PC-3 (cell line): ENCODE measurements at regions not wholly inside any gene's neighbourhood (a gene's known extent, or its start where the extent isn't known, plus 50 kb on each side); places are given as distances from the start of the nearest gene placed in this dataset.

Experiments used
- ATAC-seq: fragments of 200-7000 bp; cut with Tn5 transposase; 2 replicates; pipeline ENCODE4 v1.9.1; 2020; ENCODE audit warnings: mild to moderate bottlenecking, moderate library complexity
- BruUV-seq: library from RNA; stranded (reverse); fragments of 400-500 nt; replicated peaks from 2 replicates; lab custom pipeline; 2021; lab: Mats Ljungman, UMichigan
- CTCF ChIA-PET: fragments of 300-600 bp; sonication (Branson Sonifier 250); formaldehyde crosslinking; loops from one replicate; lab custom pipeline; 2022; ENCODE audit warnings: antibody characterized with exemption; lab: Charles Lee
- POLR2A ChIA-PET: fragments of 300-600 bp; sonication (Branson Sonifier 250); formaldehyde crosslinking; loops from one replicate; lab custom pipeline; 2022; ENCODE audit warnings: antibody characterized with exemption; ENCODE audit not compliant: unreplicated experiment; lab: Charles Lee
- DNase-seq: peaks from one replicate; pipeline ENCODE4 v3.0.0-alpha.2; 2015
- H2AFZ ChIP-seq: fragments of 300-600 bp; sonication (generic); 2 replicates; pipeline ENCODE4 v1.6.0; 2016; ENCODE audit warnings: antibody characterized with exemption, low read length
- H3F3A ChIP-seq: fragments of 300-600 bp; sonication (generic); one replicate; pipeline ENCODE4 v1.6.0; 2017; ENCODE audit warnings: antibody characterized with exemption, low read length, control low read depth, mild to moderate bottlenecking; ENCODE audit not compliant: unreplicated experiment
- H3K27ac ChIP-seq: fragments of 300-600 bp; sonication (generic); 2 replicates; pipeline ENCODE4 v1.5.1; 2016; ENCODE audit warnings: mild to moderate bottlenecking, low read length
- H3K27me3 ChIP-seq: fragments of 300-600 bp; sonication (generic); 2 replicates; pipeline ENCODE4 v1.6.1; 2016; ENCODE audit warnings: low read length, mixed read lengths
- H3K36me3 ChIP-seq: fragments of 300-600 bp; sonication (generic); 2 replicates; pipeline ENCODE4 v1.6.1; 2016; ENCODE audit warnings: low read depth, mixed run types, low read length, mixed read lengths
- H3K4me1 ChIP-seq: fragments of 300-600 bp; sonication (generic); 2 replicates; pipeline ENCODE4 v1.5.1; 2016; ENCODE audit warnings: low read length; ENCODE audit not compliant: insufficient read depth
- H3K4me2 ChIP-seq: fragments of 300-600 bp; sonication (generic); 2 replicates; pipeline ENCODE4 v1.6.0; 2016; ENCODE audit warnings: low read length
- H3K4me3 ChIP-seq: fragments of 300-600 bp; sonication (generic); 2 replicates; pipeline ENCODE4 v1.5.1; 2016; ENCODE audit warnings: mild to moderate bottlenecking, low read length, mixed read lengths
- H3K79me2 ChIP-seq: fragments of 300-600 bp; sonication (generic); 2 replicates; pipeline ENCODE4 v1.6.1; 2017; ENCODE audit warnings: low read length, mixed read lengths
- H3K9ac ChIP-seq: fragments of 300-600 bp; sonication (generic); 2 replicates; pipeline ENCODE4 v1.6.0; 2016; ENCODE audit warnings: mild to moderate bottlenecking, low read length
- H3K9me2 ChIP-seq: fragments of 300-600 bp; sonication (generic); replicated peaks from 2 replicates; pipeline ENCODE4 v1.6.1; 2016; ENCODE audit warnings: mixed run types, low read length, mixed read lengths
- H3K9me3 ChIP-seq: fragments of 300-600 bp; sonication (generic); 2 replicates; pipeline ENCODE4 v1.6.1; 2016; ENCODE audit warnings: low read length, mixed read lengths
- H4K20me1 ChIP-seq: fragments of 300-600 bp; sonication (generic); 2 replicates; pipeline ENCODE4 v1.6.1; 2016; ENCODE audit warnings: low read length, mixed read lengths
- EZH2 ChIP-seq: fragments of 300-600 bp; sonication (generic); IDR thresholded peaks from one replicate; pipeline ENCODE4 v1.6.1; 2017; ENCODE audit warnings: antibody characterized with exemption, mild to moderate bottlenecking, low read length; ENCODE audit not compliant: unreplicated experiment
- EZH2phosphoT487 ChIP-seq: fragments of 300-600 bp; sonication (generic); IDR thresholded peaks from 2 replicates; pipeline ENCODE4 v1.6.1; 2018; ENCODE audit warnings: mild to moderate bottlenecking, antibody characterized with exemption, low read length, borderline replicate concordance
- intact Hi-C: fragments of 100-400 bp; cut with micrococcal nuclease; formaldehyde crosslinking; loops from 2 replicates; pipeline ENCODE4 v1.9.0; 2023
- TF ChIP-seq, protein P1 (sequence below): fragments of 300-600 bp; sonication (generic); conservative IDR thresholded peaks from 2 replicates; pipeline ENCODE4 v1.5.1; 2017; ENCODE audit warnings: antibody characterized with exemption, low read depth, mild to moderate bottlenecking, low read length

DNA sequence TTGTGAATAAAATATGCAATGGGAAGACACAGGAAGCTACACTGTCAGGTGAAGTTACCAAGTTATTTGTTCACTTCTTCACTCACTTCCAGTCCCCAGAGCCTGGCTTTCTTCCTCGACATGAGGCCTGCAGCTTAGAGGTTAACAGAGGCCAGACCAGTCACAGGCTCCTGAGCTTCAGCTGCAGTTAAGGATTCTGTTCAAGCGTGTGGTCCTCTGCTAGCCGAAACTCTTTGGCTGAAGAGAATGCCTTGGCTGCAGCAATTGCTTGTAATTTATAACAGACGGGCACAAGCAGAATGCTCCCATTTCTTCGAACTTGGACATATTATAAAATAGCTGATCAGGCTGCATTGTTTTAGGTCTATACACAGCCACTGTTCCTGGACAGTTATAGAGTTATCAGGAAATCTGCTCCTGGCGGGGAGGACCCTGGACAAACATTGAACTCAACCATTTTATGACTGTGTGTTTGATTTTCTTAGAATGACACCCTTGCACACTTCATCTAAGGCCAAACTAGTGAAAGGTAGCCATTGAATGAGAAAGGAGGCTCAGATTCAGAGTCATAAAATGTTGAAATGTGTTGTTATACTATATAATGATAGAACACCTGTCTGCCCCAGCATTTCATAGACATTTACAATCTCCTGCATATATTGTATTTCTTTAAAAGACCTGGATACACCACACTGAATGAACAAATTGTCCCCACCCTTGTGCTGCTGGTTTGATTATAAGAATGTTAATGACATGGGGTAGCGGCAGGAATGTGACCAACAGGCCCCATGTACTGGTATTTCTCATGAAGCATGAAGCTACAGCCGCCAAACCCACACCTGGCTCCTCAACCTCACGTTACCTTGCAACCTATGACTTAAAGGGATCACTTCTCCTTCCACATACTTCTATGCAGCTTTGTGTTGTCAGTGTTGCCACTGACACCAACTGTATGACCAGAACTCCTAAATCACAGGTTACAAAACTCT, 153.6 kb downstream of the TDRD15 start:
- Histone ChIP-seq H2AFZ (no peak overlapping the region), H3K79me2 (no peaks in the 10 kb centered on the region), H4K20me1 (no peaks in the 10 kb centered on the region), H3K9ac (no peak overlapping the region), H3K4me1 (no peaks in the 10 kb centered on the region), H3K4me3 (no peak overlapping the region), H3K9me3 (no peaks in the 10 kb centered on the region), H3K36me3 (no peaks in the 10 kb centered on the region), H3K27ac (no peak overlapping the region), H3K27me3 (peaks cover 15% of the 10 kb centered on the region; the same call in 1 of the 2 replicates), H3F3A (no peaks in the 10 kb centered on the region), H3K9me2 (no peaks in the 10 kb centered on the region), H3K4me2 (no peak overlapping the region)
- CTCF ChIA-PET: no interaction called here
- POLR2A ChIA-PET: no interaction called here
- DNase-seq (no peak), ATAC-seq (no peak)
- no TSS peak for BruUV-seq
- TF ChIP-seq EZH2 (no peak), EZH2phosphoT487 (no peak)
- TF ChIP-seq, protein P1, sequence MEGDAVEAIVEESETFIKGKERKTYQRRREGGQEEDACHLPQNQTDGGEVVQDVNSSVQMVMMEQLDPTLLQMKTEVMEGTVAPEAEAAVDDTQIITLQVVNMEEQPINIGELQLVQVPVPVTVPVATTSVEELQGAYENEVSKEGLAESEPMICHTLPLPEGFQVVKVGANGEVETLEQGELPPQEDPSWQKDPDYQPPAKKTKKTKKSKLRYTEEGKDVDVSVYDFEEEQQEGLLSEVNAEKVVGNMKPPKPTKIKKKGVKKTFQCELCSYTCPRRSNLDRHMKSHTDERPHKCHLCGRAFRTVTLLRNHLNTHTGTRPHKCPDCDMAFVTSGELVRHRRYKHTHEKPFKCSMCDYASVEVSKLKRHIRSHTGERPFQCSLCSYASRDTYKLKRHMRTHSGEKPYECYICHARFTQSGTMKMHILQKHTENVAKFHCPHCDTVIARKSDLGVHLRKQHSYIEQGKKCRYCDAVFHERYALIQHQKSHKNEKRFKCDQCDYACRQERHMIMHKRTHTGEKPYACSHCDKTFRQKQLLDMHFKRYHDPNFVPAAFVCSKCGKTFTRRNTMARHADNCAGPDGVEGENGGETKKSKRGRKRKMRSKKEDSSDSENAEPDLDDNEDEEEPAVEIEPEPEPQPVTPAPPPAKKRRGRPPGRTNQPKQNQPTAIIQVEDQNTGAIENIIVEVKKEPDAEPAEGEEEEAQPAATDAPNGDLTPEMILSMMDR: no peak
- intact Hi-C loops: no loop called here

DNA sequence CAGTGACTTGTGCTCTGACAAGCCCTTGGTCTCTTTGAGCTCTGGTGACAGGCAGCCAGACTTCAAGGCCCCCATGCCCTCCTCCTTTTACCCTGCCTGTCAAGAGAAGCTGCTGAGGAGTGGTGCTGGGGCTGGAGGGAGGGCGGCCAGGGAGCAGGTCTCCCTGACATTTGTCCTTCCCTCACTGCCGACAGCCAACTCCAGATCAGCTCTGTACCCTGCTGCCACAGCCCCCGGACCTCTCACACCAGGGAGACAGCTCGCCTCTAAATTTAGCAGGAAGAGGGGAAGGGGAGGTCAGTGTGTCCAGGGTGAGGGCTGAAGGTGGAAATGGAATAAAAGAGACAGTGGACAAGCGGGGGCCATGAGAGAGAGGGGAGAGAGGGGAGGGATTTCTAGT, 155.8 kb downstream of the TDRD15 start:
- DNase-seq (no peak), ATAC-seq (no peak)
- Histone ChIP-seq H4K20me1 (no peaks in the 10 kb centered on the region), H3F3A (no peaks in the 10 kb centered on the region), H3K27me3 (peaks cover 15% of the 10 kb centered on the region; the same call in 1 of the 2 replicates), H3K27ac (no peak overlapping the region), H3K9me3 (no peaks in the 10 kb centered on the region), H3K4me2 (no peak overlapping the region), H3K4me1 (no peaks in the 10 kb centered on the region), H3K9me2 (no peaks in the 10 kb centered on the region), H3K36me3 (no peaks in the 10 kb centered on the region), H3K4me3 (no peak overlapping the region), H3K9ac (no peak overlapping the region), H2AFZ (no peak overlapping the region), H3K79me2 (no peaks in the 10 kb centered on the region)
- BruUV-seq: no TSS peak
- intact Hi-C loops: no loop called here
- ChIA-PET CTCF (no interaction called here), POLR2A (no interaction called here)
- TF ChIP-seq, protein P1: no peak
- TF ChIP-seq EZH2 (no peak), EZH2phosphoT487 (no peak)

DNA sequence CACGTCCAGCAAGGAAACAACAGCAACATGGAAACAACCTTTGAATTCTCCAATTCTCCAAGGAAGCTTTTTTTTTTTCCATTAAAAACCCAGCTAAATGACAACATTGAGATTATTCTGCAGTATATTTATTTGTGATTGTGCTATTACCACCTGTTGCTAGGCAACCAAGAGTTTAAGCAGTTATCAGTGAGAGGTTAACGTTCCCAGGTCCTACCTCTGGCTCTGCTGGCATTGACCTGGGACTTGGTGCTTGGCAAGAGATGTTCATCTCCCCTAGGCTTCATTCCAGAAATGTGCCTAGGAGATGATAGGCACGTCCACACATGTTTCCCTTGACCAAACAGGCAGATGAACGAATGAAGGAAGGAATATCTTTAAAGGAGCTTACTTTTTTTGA, 157.0 kb downstream of the TDRD15 start:
- no peak for DNase-seq
- H3K27me3 ChIP-seq: peaks cover 15% of the 10 kb centered on the region; the same call in 1 of the 2 replicates
- BruUV-seq: no TSS peak

More for the DNA sequence above, 157.0 kb downstream of the TDRD15 start:
- ChIA-PET CTCF (no interaction called here), POLR2A (no interaction called here)
- H3K27ac ChIP-seq: no peak overlapping the region
- intact Hi-C loops: no loop called here
- TF ChIP-seq, protein P1: no peak
- TF ChIP-seq EZH2 (no peak), EZH2phosphoT487 (no peak)
- no peaks in the 10 kb centered on the region for H3K36me3 ChIP-seq
- H3K4me1 ChIP-seq: no peaks in the 10 kb centered on the region
- ATAC-seq: no peak
- 0 out of 2 replicates have a peak, but pooled peaks cover 4% of the 10 kb centered on the region for H3K9me3 ChIP-seq
- no peak overlapping the region for H2AFZ ChIP-seq
- no peaks in the 10 kb centered on the region for H3F3A ChIP-seq
- H3K9me2 ChIP-seq: no peaks in the 10 kb centered on the region
- H3K4me2 ChIP-seq: no peak overlapping the region
- no peak overlapping the region for H3K9ac ChIP-seq
- H4K20me1 ChIP-seq: no peaks in the 10 kb centered on the region
- no peak overlapping the region for H3K4me3 ChIP-seq
- no peaks in the 10 kb centered on the region for H3K79me2 ChIP-seq
